Esophagus muscularis mucosa (tissue), 4 donors: ENCODE measurements at regions not wholly inside any gene's neighbourhood (a gene's known extent, or its start where the extent isn't known, plus 50 kb on each side); places are given as distances from the start of the nearest gene placed in this dataset.

Experiments used
- EP300 ChIP-seq: sonication (generic); formaldehyde crosslinking; IDR thresholded peaks from one replicate; pipeline ENCODE4 v1.6.1; 2017; ENCODE audit warnings: antibody characterized with exemption
- POLR2A ChIP-seq: fragments of 450-650 bp; IDR thresholded peaks from one replicate; pipeline ENCODE4 v1.6.1; 2017; ENCODE audit warnings: antibody characterized with exemption, moderate library complexity, mild to moderate bottlenecking, low read depth
- TF ChIP-seq, protein P1 (sequence below), 3 experiments: fragments of 200-600 bp in 2 of 3; fragments of 450-650 bp in 1 of 3; sonication (generic) in 2 of 3; IDR thresholded peaks; one replicate each; pipeline ENCODE4 v1.5.1; 2017 to 2019; ENCODE audit warnings: antibody characterized with exemption in 3 of 3, mild to moderate bottlenecking in 2 of 3, moderate library complexity in 1 of 3

DNA sequence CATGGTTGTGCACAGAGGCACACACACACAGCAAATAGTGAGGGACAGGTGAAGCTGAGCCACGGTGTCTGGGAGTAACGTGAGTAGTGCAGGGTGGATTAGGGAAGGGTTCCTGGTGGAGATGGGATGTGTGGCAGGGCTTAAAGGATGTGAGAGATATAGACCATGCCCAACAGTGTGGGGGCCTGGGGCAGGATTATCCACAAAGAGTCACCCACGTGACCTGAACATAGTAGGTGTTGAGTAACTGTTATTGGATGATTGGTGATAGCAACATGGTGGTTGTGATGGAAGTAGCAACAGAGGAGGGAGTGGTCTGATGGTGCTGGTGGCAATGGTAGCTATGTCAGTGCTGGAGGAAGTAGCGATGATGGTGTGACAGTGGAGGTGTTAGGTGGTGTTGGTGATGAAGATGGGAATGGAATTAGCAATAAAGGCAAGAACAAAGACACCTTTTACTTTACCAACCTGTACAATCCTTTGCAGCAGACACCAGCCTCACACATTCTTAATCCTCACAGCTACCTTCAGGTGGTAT is 135.1 kb downstream of the MRPL14 start:
- TF ChIP-seq, protein P1, sequence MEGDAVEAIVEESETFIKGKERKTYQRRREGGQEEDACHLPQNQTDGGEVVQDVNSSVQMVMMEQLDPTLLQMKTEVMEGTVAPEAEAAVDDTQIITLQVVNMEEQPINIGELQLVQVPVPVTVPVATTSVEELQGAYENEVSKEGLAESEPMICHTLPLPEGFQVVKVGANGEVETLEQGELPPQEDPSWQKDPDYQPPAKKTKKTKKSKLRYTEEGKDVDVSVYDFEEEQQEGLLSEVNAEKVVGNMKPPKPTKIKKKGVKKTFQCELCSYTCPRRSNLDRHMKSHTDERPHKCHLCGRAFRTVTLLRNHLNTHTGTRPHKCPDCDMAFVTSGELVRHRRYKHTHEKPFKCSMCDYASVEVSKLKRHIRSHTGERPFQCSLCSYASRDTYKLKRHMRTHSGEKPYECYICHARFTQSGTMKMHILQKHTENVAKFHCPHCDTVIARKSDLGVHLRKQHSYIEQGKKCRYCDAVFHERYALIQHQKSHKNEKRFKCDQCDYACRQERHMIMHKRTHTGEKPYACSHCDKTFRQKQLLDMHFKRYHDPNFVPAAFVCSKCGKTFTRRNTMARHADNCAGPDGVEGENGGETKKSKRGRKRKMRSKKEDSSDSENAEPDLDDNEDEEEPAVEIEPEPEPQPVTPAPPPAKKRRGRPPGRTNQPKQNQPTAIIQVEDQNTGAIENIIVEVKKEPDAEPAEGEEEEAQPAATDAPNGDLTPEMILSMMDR (IDR thresholded peaks at IDR 0.05), result no peak
- TF ChIP-seq POLR2A (no peak), EP300 (no peak)
